Mammary epithelial cell (primary cell): ENCODE measurements at regions not wholly inside any gene's neighbourhood (a gene's known extent, or its start where the extent isn't known, plus 50 kb on each side); places are given as distances from the start of the nearest gene placed in this dataset.

Source experiments
- CTCF ChIP-seq, 2 donors: IDR thresholded peaks in 1 of 2; conservative IDR thresholded peaks in 1 of 2; 2 replicates each; pipeline ENCODE4 v1.5.1; 2011 to 2012; ENCODE audit warnings: inconsistent platforms in 2 of 2, low read length in 2 of 2, mild to moderate bottlenecking in 2 of 2, control low read depth in 1 of 2, low read depth in 1 of 2; ENCODE audit not compliant: insufficient read depth in 1 of 2; ENCODE audit errors: extremely low read depth in 1 of 2
- EZH2 ChIP-seq: IDR thresholded peaks from 2 replicates; pipeline ENCODE4 v1.6.1; 2012; ENCODE audit warnings: low read length, inconsistent platforms, borderline replicate concordance

- no peak for TF ChIP-seq CTCF (conservative IDR thresholded peaks at IDR 0.05 in 1 of 2, IDR thresholded peaks at IDR 0.05 in 1 of 2; ENCODE audit: extremely low read depth in 1 of 2, insufficient read depth in 1 of 2, low read depth in 1 of 2, low read length in 2 of 2)
- no peak for TF ChIP-seq EZH2
Measured at GRCh38 chr5:125283372-125283771, 536.9 kb upstream of the ZNF608 start.
